HEK293 (cell line): ENCODE measurements at regions not wholly inside any gene's neighbourhood (a gene's known extent, or its start where the extent isn't known, plus 50 kb on each side); places are given as distances from the start of the nearest gene placed in this dataset.

Source experiments
- CTCF ChIA-PET: fragments of 350-600 bp; formaldehyde crosslinking; extraction: SDS; loops from one replicate; lab custom pipeline; 2021; ENCODE audit warnings: antibody characterized with exemption; lab: Yijun Ruan, JAX
- POLR2A ChIA-PET: fragments of 300-600 bp; formaldehyde crosslinking; extraction: SDS; loops from one replicate; lab custom pipeline; 2020; ENCODE audit warnings: antibody characterized with exemption, inconsistent platforms; lab: Yijun Ruan, JAX
- H3K27ac ChIP-seq: fragments of 200-500 bp; sonication (Bioruptor generic); 2 replicates; pipeline ENCODE4 v1.5.1; 2014; ENCODE audit warnings: low read depth, low read length, control low read depth, inconsistent platforms; ENCODE audit errors: extremely low read depth
- H3K36me3 ChIP-seq, 2 experiments: fragments of 200-500 bp in 1 of 2; sonication (Bioruptor generic) in 1 of 2; 1 replicate in 1 of 2; 2 replicates in 1 of 2; pipeline ENCODE4 v1.5.1; 2014 to 2017; ENCODE audit warnings: inconsistent platforms in 2 of 2, low read length in 2 of 2; ENCODE audit not compliant: control insufficient read depth in 2 of 2, insufficient read depth in 1 of 2
- H3K4me1 ChIP-seq: fragments of 200-500 bp; sonication (Bioruptor generic); 2 replicates; pipeline ENCODE4 v1.5.1; 2014; ENCODE audit warnings: mild to moderate bottlenecking, low read length, inconsistent platforms; ENCODE audit not compliant: control insufficient read depth, insufficient read depth
- H3K4me3 ChIP-seq: 2 replicates; pipeline ENCODE4 v1.5.1; 2011; ENCODE audit warnings: low read depth, mild to moderate bottlenecking, control low read depth, low read length, moderate library complexity
- H3K9me3 ChIP-seq: fragments of 200-500 bp; sonication (Bioruptor generic); 2 replicates; pipeline ENCODE4 v1.5.1; 2014; ENCODE audit warnings: low read depth, low read length, inconsistent platforms; ENCODE audit not compliant: control insufficient read depth, insufficient read depth
- MEIS1 ChIP-seq: sonication (generic); formaldehyde crosslinking; IDR thresholded peaks from 2 replicates; pipeline ENCODE4 v1.8.1; 2022; ENCODE audit warnings: missing genetic modification reagents, mild to moderate bottlenecking, borderline replicate concordance
- MZF1 ChIP-seq: fragments of 450-650 bp; formaldehyde crosslinking; IDR thresholded peaks from 2 replicates; pipeline ENCODE4 v1.5.1; 2017; ENCODE audit warnings: missing biosample characterization, missing genetic modification characterization, borderline replicate concordance
- TRIM28 ChIP-seq: IDR thresholded peaks from 2 replicates; pipeline ENCODE4 v1.6.1; 2011; ENCODE audit warnings: low read length, control low read depth, borderline replicate concordance
- ZNF140 ChIP-seq: fragments of 450-650 bp; formaldehyde crosslinking; IDR thresholded peaks from 2 replicates; pipeline ENCODE4 v1.5.1; 2016; ENCODE audit warnings: missing biosample characterization, missing genetic modification characterization
- ZNF23 ChIP-seq: fragments of 450-650 bp; formaldehyde crosslinking; IDR thresholded peaks from 2 replicates; pipeline ENCODE4 v1.5.1; 2016; ENCODE audit warnings: missing biosample characterization, missing genetic modification characterization, borderline replicate concordance
- ZNF654 ChIP-seq: fragments of 450-650 bp; formaldehyde crosslinking; IDR thresholded peaks from 2 replicates; pipeline ENCODE4 v1.5.1; 2016; ENCODE audit warnings: low read depth, missing biosample characterization, missing genetic modification characterization
- ZSCAN16 ChIP-seq: fragments of 450-650 bp; formaldehyde crosslinking; IDR thresholded peaks from 2 replicates; pipeline ENCODE4 v1.5.1; 2016; ENCODE audit warnings: missing biosample characterization, missing genetic modification characterization
- TF ChIP-seq, protein P1 (sequence below): fragments of 450-650 bp; formaldehyde crosslinking; IDR thresholded peaks from 2 replicates; pipeline ENCODE4 v1.5.0; 2017; ENCODE audit warnings: missing biosample characterization, missing genetic modification characterization, borderline replicate concordance

DNA sequence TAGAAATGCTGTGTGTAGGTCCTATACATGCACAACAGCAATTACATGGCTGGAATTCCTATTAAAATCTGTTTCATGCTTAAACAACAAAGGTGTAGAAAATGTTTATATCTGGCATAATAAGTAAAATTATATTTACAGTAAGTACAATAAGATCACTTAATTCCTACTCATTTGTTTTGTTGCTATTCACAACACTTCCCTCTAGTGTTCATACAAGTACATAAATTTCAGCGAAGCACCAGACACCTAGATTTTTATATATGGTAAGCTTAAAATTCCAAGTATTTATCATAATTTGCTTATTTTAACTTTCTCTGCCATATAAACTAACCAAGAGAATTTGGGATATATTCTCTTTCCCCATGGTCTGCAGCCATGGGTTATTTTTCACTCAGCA lies 51.8 kb upstream of the ANK3 start:
- CTCF ChIA-PET, result interaction anchor here (0.6 to 2.6 kb wide), 10 partner anchors 9 to 327 kb away, joined by 3 to 7 read pairs (median 4); no protein-coding TSS in a partner anchor
- POLR2A ChIA-PET, result no interaction called here
- Histone ChIP-seq H3K4me1 (no peaks in the 10 kb centered on the region; the same call in 1 of the 2 replicates), H3K27ac (no peak overlapping the region), H3K9me3 (no peaks in the 10 kb centered on the region), H3K36me3 (no peaks in the 10 kb centered on the region), H3K4me3 (no peak overlapping the region)
- TF ChIP-seq ZNF654 (peak; percentile 25), ZSCAN16 (tag by site-specific recombination) (no peak)

DNA sequence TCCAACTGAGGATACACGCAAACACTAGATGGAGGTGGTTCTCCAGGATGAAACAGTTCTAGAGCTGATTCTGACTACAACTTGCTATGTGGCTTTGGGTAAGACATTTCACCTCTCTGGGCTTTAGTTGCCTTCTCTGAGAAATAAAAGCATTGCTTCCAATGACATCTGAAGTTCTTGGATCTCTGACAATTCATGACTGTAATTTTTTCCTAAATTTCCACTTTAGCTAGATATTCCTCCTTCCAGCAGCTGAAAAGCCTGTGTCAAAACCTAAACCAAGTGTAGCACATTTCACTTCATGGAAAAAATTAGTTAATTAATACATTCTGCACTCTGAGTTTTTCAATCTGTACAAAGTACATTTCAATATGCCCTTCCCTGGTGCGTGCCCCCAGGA lies 50.0 kb upstream of the ANK3 start:
- no peaks in the 10 kb centered on the region for H3K36me3 ChIP-seq
- TF ChIP-seq ZNF23 (tag by site-specific recombination) (no peak), ZNF140 (no peak), ZSCAN16 (tag by site-specific recombination) (no peak), TRIM28 (no peak), MEIS1 (CRISPR knock-in tag) (no peak), MZF1 (tag by site-specific recombination) (no peak)
- TF ChIP-seq, protein P1, sequence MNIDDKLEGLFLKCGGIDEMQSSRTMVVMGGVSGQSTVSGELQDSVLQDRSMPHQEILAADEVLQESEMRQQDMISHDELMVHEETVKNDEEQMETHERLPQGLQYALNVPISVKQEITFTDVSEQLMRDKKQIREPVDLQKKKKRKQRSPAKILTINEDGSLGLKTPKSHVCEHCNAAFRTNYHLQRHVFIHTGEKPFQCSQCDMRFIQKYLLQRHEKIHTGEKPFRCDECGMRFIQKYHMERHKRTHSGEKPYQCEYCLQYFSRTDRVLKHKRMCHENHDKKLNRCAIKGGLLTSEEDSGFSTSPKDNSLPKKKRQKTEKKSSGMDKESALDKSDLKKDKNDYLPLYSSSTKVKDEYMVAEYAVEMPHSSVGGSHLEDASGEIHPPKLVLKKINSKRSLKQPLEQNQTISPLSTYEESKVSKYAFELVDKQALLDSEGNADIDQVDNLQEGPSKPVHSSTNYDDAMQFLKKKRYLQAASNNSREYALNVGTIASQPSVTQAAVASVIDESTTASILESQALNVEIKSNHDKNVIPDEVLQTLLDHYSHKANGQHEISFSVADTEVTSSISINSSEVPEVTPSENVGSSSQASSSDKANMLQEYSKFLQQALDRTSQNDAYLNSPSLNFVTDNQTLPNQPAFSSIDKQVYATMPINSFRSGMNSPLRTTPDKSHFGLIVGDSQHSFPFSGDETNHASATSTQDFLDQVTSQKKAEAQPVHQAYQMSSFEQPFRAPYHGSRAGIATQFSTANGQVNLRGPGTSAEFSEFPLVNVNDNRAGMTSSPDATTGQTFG (tag by site-specific recombination), result no peak
- TF ChIP-seq, all 188 proteins: peak for 0
- ChIA-PET CTCF (interaction anchor here (0.5 to 2.6 kb wide), 9 partner anchors 19 to 1188 kb away, joined by 3 to 11 read pairs (median 3); no protein-coding TSS in a partner anchor), POLR2A (no interaction called here)
- H3K9me3 ChIP-seq, result no peaks in the 10 kb centered on the region
- H3K4me3 ChIP-seq, result no peak overlapping the region
- H3K27ac ChIP-seq, result no peak overlapping the region
- H3K4me1 ChIP-seq, result no peaks in the 10 kb centered on the region; the same call in 1 of the 2 replicates
